Omental fat pad (tissue), 3 donors: ENCODE measurements at regions not wholly inside any gene's neighbourhood (a gene's known extent, or its start where the extent isn't known, plus 50 kb on each side); places are given as distances from the start of the nearest gene placed in this dataset.
A peak's percentile ranks its signal among the peaks of the same experiment; 100 is the strongest.

ENCODE experiments used
- ATAC-seq: fragments of 150-250 bp; one replicate; pipeline ENCODE4 v1.9.1; 2016; ENCODE audit warnings: mild to moderate bottlenecking, moderate library complexity; ENCODE audit not compliant: low FRiP score
- DNase-seq: peaks from one replicate; pipeline ENCODE4 v3.0.0-alpha.2; 2019; ENCODE audit warnings: low spot score
- TF ChIP-seq, protein P1 (sequence below), 3 donors: fragments of 450-650 bp; IDR thresholded peaks; one replicate each; pipeline ENCODE4 v1.5.1; 2016 to 2017; ENCODE audit warnings: antibody characterized with exemption in 3 of 3, mild to moderate bottlenecking in 3 of 3, moderate library complexity in 2 of 3

DNA sequence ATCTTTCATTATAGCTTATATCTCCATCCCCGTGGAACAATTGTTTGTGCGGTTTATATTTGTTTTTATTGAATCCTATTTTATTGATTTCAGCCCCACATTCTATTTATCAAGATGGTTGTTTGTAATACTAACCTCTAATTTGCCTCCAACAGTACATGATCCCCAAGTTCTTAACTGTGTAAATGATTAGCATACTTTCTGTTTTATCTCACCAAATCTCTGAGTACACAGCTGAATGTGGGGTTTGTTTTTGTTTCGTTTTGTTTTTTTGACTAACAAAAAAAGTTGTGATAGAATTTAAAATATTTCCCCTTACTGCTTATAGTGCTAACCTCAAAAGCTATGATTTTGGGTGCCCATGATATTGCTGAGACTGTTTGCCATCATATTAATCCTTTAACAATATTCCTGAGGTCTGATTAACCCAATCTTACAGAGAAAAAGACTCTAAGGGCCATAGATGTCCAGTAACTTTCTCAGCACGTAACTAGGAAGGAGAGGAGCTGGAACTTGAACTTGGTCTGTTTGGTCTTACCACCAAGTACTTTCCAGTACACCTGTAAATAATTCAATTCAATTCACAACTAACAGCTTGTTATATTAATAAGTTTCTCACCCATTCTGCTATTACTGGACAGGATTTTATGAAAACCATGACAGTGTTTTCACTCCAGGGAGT lies 789.8 kb downstream of the TUSC7 start:
- no peak for ATAC-seq
- TF ChIP-seq, protein P1, sequence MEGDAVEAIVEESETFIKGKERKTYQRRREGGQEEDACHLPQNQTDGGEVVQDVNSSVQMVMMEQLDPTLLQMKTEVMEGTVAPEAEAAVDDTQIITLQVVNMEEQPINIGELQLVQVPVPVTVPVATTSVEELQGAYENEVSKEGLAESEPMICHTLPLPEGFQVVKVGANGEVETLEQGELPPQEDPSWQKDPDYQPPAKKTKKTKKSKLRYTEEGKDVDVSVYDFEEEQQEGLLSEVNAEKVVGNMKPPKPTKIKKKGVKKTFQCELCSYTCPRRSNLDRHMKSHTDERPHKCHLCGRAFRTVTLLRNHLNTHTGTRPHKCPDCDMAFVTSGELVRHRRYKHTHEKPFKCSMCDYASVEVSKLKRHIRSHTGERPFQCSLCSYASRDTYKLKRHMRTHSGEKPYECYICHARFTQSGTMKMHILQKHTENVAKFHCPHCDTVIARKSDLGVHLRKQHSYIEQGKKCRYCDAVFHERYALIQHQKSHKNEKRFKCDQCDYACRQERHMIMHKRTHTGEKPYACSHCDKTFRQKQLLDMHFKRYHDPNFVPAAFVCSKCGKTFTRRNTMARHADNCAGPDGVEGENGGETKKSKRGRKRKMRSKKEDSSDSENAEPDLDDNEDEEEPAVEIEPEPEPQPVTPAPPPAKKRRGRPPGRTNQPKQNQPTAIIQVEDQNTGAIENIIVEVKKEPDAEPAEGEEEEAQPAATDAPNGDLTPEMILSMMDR (IDR thresholded peaks at IDR 0.05), result no peak
- DNase-seq, result no peak

- no peak for ATAC-seq
- no peak for DNase-seq
- TF ChIP-seq, protein P1 (IDR thresholded peaks at IDR 0.05), result no peak
These were observed 798.4 kb downstream of the TUSC7 start for GRCh38 chr3:117507958-117508357.

DNA sequence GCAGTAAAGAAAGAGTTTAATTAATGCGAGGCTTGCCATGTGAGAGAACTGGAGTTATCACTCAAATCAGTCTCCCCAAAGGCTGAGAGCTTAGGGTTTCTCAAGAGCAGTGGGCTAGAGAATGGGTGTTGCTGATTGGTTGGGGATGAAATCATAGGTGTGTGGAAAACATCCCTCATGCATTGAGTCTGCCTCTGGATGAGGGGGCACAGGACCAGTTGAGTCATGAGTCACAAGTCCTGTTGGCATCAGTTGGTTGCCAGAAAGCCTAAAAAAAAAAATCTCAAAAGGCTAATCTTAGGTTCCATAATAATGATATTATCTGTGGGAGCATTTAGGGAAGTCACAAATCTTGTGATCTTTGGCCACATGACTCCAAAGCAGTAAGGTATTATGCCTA lies 800.3 kb downstream of the TUSC7 start:
- TF ChIP-seq, protein P1 (IDR thresholded peaks at IDR 0.05), result no peak
- ATAC-seq (no peak), DNase-seq (no peak)

DNA sequence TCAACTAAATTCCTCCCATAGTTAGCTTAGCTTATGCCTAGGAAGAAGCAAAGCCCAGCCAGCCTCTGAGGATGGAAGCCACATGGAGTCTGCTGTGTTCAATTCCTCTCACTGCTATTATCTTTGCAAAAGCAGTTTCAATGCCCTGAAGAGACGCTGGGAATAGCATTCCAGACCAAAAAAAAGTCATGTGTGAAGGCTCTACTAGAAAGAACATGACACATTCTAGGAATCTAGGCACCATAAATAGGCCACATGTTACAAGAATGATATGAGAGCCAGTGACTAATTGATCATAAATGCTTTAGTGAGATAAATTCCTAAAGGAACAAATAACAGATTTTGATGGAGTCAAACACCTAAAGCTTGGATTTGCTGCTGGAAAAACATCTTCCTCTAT lies 800.8 kb downstream of the TUSC7 start:
- TF ChIP-seq, protein P1 (IDR thresholded peaks at IDR 0.05), result no peak
- no peak for DNase-seq

GRCh38 chr3:117512975-117513374 lies 803.4 kb downstream of the TUSC7 start:
- TF ChIP-seq, protein P1 (IDR thresholded peaks at IDR 0.05), result no peak
- ATAC-seq, result no peak

More for the DNA sequence above, 800.8 kb downstream of the TUSC7 start:
- ATAC-seq, result no peak

GRCh38 chr3:117515309-117515708 lies 805.7 kb downstream of the TUSC7 start:
- TF ChIP-seq, protein P1 (IDR thresholded peaks at IDR 0.05), result no peak
- no peak for ATAC-seq
- DNase-seq, result no peak

More at GRCh38 chr3:117512975-117513374, 803.4 kb downstream of the TUSC7 start:
- no peak for DNase-seq

DNA sequence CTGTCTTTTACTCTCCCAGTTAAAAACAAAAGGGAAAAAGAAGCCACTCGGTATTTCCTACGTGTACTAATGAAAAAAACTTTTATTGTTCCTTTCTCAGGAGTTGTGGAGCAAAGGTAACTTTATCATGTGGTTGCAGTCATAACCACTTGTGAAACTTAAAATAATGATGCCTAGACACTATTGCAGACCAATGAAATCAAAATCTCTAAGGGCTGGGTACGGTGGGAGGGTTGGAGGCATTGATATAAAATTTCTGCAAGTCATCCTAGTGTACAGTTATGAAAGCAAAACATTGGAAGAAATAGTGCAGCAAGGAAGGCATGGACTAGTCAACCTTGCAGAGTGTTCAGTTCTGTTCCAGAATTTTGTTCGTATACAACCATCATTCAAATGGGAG lies 808.8 kb downstream of the TUSC7 start:
- DNase-seq, result no peak
- ATAC-seq, result peak; percentile 77
- TF ChIP-seq, protein P1 (IDR thresholded peaks at IDR 0.05), result no peak
